HG03060 (cell line): ENCODE measurements at regions not wholly inside any gene's neighbourhood (a gene's known extent, or its start where the extent isn't known, plus 50 kb on each side); places are given as distances from the start of the nearest gene placed in this dataset.

Source experiments
- ATAC-seq: cut with Tn5 transposase; IDR thresholded peaks from one replicate; pipeline ENCODE4 v1.9.1; 2021; ENCODE audit warnings: low read depth, moderate number of reproducible peaks; ENCODE audit not compliant: unreplicated experiment

GRCh38 chr22:48395201-48395600, 1432.5 kb downstream of the BRD1 start:
- no peak for ATAC-seq

- no peak for ATAC-seq
These were observed 1432.9 kb downstream of the BRD1 start for GRCh38 chr22:48394787-48395186.

GRCh38 chr22:48393885-48394284, 1433.8 kb downstream of the BRD1 start:
- ATAC-seq: no peak

- no peak for ATAC-seq
These were observed 1434.7 kb downstream of the BRD1 start for GRCh38 chr22:48393041-48393370.

- no peak for ATAC-seq
These were observed 1435.9 kb downstream of the BRD1 start for GRCh38 chr22:48391820-48392219.

- no peak for ATAC-seq
These were observed 1436.4 kb downstream of the BRD1 start for GRCh38 chr22:48391171-48391711.

- no peak for ATAC-seq
These were observed 1437.8 kb downstream of the BRD1 start for GRCh38 chr22:48389916-48390315.

- ATAC-seq: no peak
These were observed 1445.5 kb downstream of the BRD1 start for GRCh38 chr22:48382197-48382596.

GRCh38 chr22:48380016-48380665, 1447.5 kb downstream of the BRD1 start:
- no peak for ATAC-seq

GRCh38 chr22:48379371-48379770, 1448.3 kb downstream of the BRD1 start:
- ATAC-seq: no peak

- no peak for ATAC-seq
These were observed 1449.0 kb downstream of the BRD1 start for GRCh38 chr22:48378673-48379072.

GRCh38 chr22:48376936-48377712, 1450.5 kb downstream of the BRD1 start:
- no peak for ATAC-seq

GRCh38 chr22:48376428-48376827, 1451.2 kb downstream of the BRD1 start:
- no peak for ATAC-seq

- no peak for ATAC-seq
These were observed 1454.0 kb downstream of the BRD1 start for GRCh38 chr22:48373626-48374173.

- no peak for ATAC-seq
These were observed 1455.3 kb downstream of the BRD1 start for GRCh38 chr22:48372390-48372789.

- ATAC-seq: no peak
These were observed 1456.3 kb downstream of the BRD1 start for GRCh38 chr22:48371391-48371790.

- no peak for ATAC-seq
These were observed 1457.0 kb downstream of the BRD1 start for GRCh38 chr22:48370508-48371325.

- ATAC-seq: no peak
These were observed 1457.7 kb downstream of the BRD1 start for GRCh38 chr22:48369789-48370507.

GRCh38 chr22:48368975-48369525, 1458.6 kb downstream of the BRD1 start:
- no peak for ATAC-seq

GRCh38 chr22:48367731-48368130, 1459.9 kb downstream of the BRD1 start:
- ATAC-seq: no peak
